ENCODE measurements at regions not wholly inside any gene's neighbourhood (a gene's known extent, or its start where the extent isn't known, plus 50 kb on each side); places are given as distances from the start of the nearest gene placed in this dataset.

GRCh38 chr3:31103623-31104180 is 209.2 kb upstream of the GADL1 start:
- DNase-seq (no peak), ATAC-seq (no peak)
- TF ChIP-seq CTCF (IDR thresholded peaks at IDR 0.05): no peak
- intact Hi-C loops (cut with DNase I): no loop called here
- H3K4me3 ChIP-seq: no peak overlapping the region
- no peaks in the 10 kb centered on the region for H3K27me3 ChIP-seq (ENCODE audit: low read depth)
- H3K4me1 ChIP-seq: no peaks in the 10 kb centered on the region
- no peak overlapping the region for H3K27ac ChIP-seq
- H3K36me3 ChIP-seq: no peaks in the 10 kb centered on the region
- H3K9me3 ChIP-seq: no peaks in the 10 kb centered on the region

- H3K9me3 ChIP-seq: no peaks in the 10 kb centered on the region
- no peak overlapping the region for H3K27ac ChIP-seq
- H3K36me3 ChIP-seq: no peaks in the 10 kb centered on the region
- no peak overlapping the region for H3K4me3 ChIP-seq
- no peaks in the 10 kb centered on the region for H3K4me1 ChIP-seq
- no peaks in the 10 kb centered on the region for H3K27me3 ChIP-seq (ENCODE audit: low read depth)
- TF ChIP-seq CTCF (IDR thresholded peaks at IDR 0.05): no peak
- intact Hi-C loops (cut with DNase I): no loop called here
- DNase-seq: no peak
- no peak for ATAC-seq
These were observed 210.6 kb upstream of the GADL1 start for GRCh38 chr3:31105011-31105410.

GRCh38 chr3:31105438-31106077 is 211.1 kb upstream of the GADL1 start:
- DNase-seq (no peak), ATAC-seq (no peak)
- TF ChIP-seq CTCF (IDR thresholded peaks at IDR 0.05): no peak
- Histone ChIP-seq H3K36me3 (no peaks in the 10 kb centered on the region), H3K4me1 (no peaks in the 10 kb centered on the region), H3K27me3 (ENCODE audit: low read depth) (no peaks in the 10 kb centered on the region), H3K27ac (no peak overlapping the region), H3K9me3 (no peaks in the 10 kb centered on the region), H3K4me3 (no peak overlapping the region)
- intact Hi-C loops (cut with DNase I): no loop called here

GRCh38 chr3:31106204-31106603 is 211.7 kb upstream of the GADL1 start:
- DNase-seq (no peak), ATAC-seq (no peak)
- Histone ChIP-seq H3K27ac (no peak overlapping the region), H3K4me3 (no peak overlapping the region), H3K27me3 (ENCODE audit: low read depth) (no peaks in the 10 kb centered on the region), H3K9me3 (no peaks in the 10 kb centered on the region), H3K4me1 (no peaks in the 10 kb centered on the region), H3K36me3 (no peaks in the 10 kb centered on the region)
- no peak for TF ChIP-seq CTCF (IDR thresholded peaks at IDR 0.05)
- intact Hi-C loops (cut with DNase I): no loop called here

- no peak for ATAC-seq
- DNase-seq: no peak
- TF ChIP-seq CTCF (IDR thresholded peaks at IDR 0.05): no peak
- intact Hi-C loops (cut with DNase I): no loop called here
- Histone ChIP-seq H3K36me3 (no peaks in the 10 kb centered on the region), H3K27ac (no peak overlapping the region), H3K4me1 (no peaks in the 10 kb centered on the region), H3K4me3 (no peak overlapping the region), H3K9me3 (no peaks in the 10 kb centered on the region), H3K27me3 (ENCODE audit: low read depth) (no peaks in the 10 kb centered on the region)
These were observed 212.5 kb upstream of the GADL1 start for GRCh38 chr3:31106912-31107311.
